HepG2 (cell line): ENCODE measurements at regions not wholly inside any gene's neighbourhood (a gene's known extent, or its start where the extent isn't known, plus 50 kb on each side); places are given as distances from the start of the nearest gene placed in this dataset.

Experiments used
- ATAC-seq: fragments of 200-7000 bp; cut with Tn5 transposase; 3 replicates; pipeline ENCODE4 v1.9.1; 2020; ENCODE audit warnings: mild to moderate bottlenecking, moderate library complexity
- BruUV-seq: library from RNA; stranded (reverse); fragments of 400-500 nt; replicated peaks from 2 replicates; lab custom pipeline; 2021; lab: Mats Ljungman, UMichigan
- CTCF ChIA-PET: fragments of 300-600 bp; formaldehyde crosslinking; extraction: SDS; loops from one replicate; lab custom pipeline; 2021; ENCODE audit warnings: low total read pairs, inconsistent platforms, low intra/inter-chr PET ratio; lab: Yijun Ruan, JAX
- POLR2A ChIA-PET: fragments of 350-600 bp; sonication (Branson Sonifier 250); formaldehyde crosslinking; loops from one replicate; lab custom pipeline; 2020; ENCODE audit warnings: antibody characterized with exemption, inconsistent platforms; lab: Yijun Ruan, JAX
- DNase-seq: peaks from one replicate; pipeline ENCODE4 v3.0.0-alpha.2; 2015; ENCODE audit warnings: low spot score
- FAIRE-seq: peaks from 3 replicates; lab custom pipeline; 2011; peaks lifted over from hg19 to GRCh38; lab: Jason Lieb, UNC
- H2AFZ ChIP-seq: one replicate; pipeline ENCODE4 v1.6.1; 2011; ENCODE audit warnings: low read length, inconsistent platforms
- H3K27ac ChIP-seq: fragments of 300-600 bp; 3 replicates; pipeline ENCODE4 v1.8.0; 2011; ENCODE audit warnings: mixed run types, mild to moderate bottlenecking, mixed read lengths, low read length, inconsistent platforms; ENCODE audit not compliant: insufficient read depth; ENCODE audit errors: extremely low read length
- H3K27me3 ChIP-seq, 2 experiments: fragments of 200-600 bp in 1 of 2; 2 replicates in 1 of 2; 3 replicates in 1 of 2; pipeline versions ENCODE4 v1.6.0 to v1.8.0; 2011; ENCODE audit warnings: low read length in 2 of 2, mild to moderate bottlenecking in 2 of 2, moderate library complexity in 2 of 2, inconsistent platforms in 1 of 2; ENCODE audit not compliant: insufficient read depth in 2 of 2, control insufficient read depth in 1 of 2
- H3K36me3 ChIP-seq, 2 experiments: fragments of 200-600 bp in 1 of 2; replicated peaks in 1 of 2; 2 replicates in 1 of 2; 3 replicates in 1 of 2; pipeline versions ENCODE4 v1.5.1 to v1.8.0; 2011; ENCODE audit warnings: low read length in 2 of 2, inconsistent platforms in 1 of 2; ENCODE audit not compliant: insufficient read depth in 2 of 2, control insufficient read depth in 1 of 2
- H3K4me1 ChIP-seq: 2 replicates; pipeline ENCODE4 v1.5.1; 2012; ENCODE audit warnings: low read length, inconsistent platforms; ENCODE audit not compliant: insufficient read depth
- H3K4me2 ChIP-seq: 2 replicates; pipeline ENCODE4 v1.6.0; 2011; ENCODE audit warnings: low read depth, low read length, inconsistent platforms
- H3K4me3 ChIP-seq, 3 experiments: fragments of 200-600 bp in 1 of 3; sonication (generic), shearing (Covaris generic) in 1 of 3; replicated peaks in 1 of 3; 2 replicates each; pipeline ENCODE4 v1.5.1; 2011 to 2016; ENCODE audit warnings: low read length in 3 of 3, inconsistent platforms in 2 of 3, low read depth in 2 of 3, mild to moderate bottlenecking in 2 of 3, control low read depth in 1 of 3, mixed read lengths in 1 of 3; ENCODE audit not compliant: insufficient read depth in 1 of 3
- H3K79me2 ChIP-seq: one replicate; pipeline ENCODE4 v1.6.1; 2011; ENCODE audit warnings: low read length, inconsistent platforms; ENCODE audit not compliant: insufficient read depth
- H3K9ac ChIP-seq: 2 replicates; pipeline ENCODE4 v1.6.0; 2011; ENCODE audit warnings: mild to moderate bottlenecking, low read depth, low read length, inconsistent platforms; ENCODE audit not compliant: insufficient read depth
- H3K9me3 ChIP-seq: 2 replicates; pipeline ENCODE4 v1.5.1; 2012; ENCODE audit warnings: mild to moderate bottlenecking, low read length
- H4K20me1 ChIP-seq: 2 replicates; pipeline ENCODE4 v1.6.0; 2011; ENCODE audit warnings: inconsistent platforms, mild to moderate bottlenecking, low read length, moderate library complexity; ENCODE audit not compliant: insufficient read depth
- CEBPG ChIP-seq: IDR thresholded peaks from 2 replicates; pipeline ENCODE4 v1.6.1; 2016
- FOXA1 ChIP-seq, 2 experiments: fragments of 450-650 bp in 1 of 2; sonication (generic) in 1 of 2; formaldehyde crosslinking in 1 of 2; IDR thresholded peaks; 2 replicates each; pipeline versions ENCODE4 v1.4.0 to v1.6.1; 2016 to 2020; ENCODE audit warnings: missing genetic modification reagents in 1 of 2
- GABPB1 ChIP-seq: IDR thresholded peaks from 2 replicates; pipeline ENCODE4 v1.6.1; 2016; ENCODE audit warnings: mild to moderate bottlenecking, missing genetic modification reagents, moderate library complexity, missing compliant biosample characterization
- GPN1 ChIP-seq: sonication (generic); formaldehyde crosslinking; IDR thresholded peaks from 2 replicates; pipeline ENCODE4 v1.5.1; 2020; ENCODE audit warnings: missing genetic modification reagents, borderline replicate concordance
- HIVEP1 ChIP-seq: sonication (generic); formaldehyde crosslinking; IDR thresholded peaks from 2 replicates; pipeline ENCODE4 v1.4.0; 2020; ENCODE audit warnings: mild to moderate bottlenecking, missing genetic modification reagents
- KDM4B ChIP-seq: sonication (generic); formaldehyde crosslinking; IDR thresholded peaks from 2 replicates; pipeline ENCODE4 v1.4.0; 2020; ENCODE audit warnings: missing genetic modification reagents
- MAFF ChIP-seq: IDR thresholded peaks from 2 replicates; pipeline ENCODE4 v1.6.1; 2011; ENCODE audit warnings: low read depth, low read length, improper control_type of control experiment
- MYNN ChIP-seq: sonication (generic); formaldehyde crosslinking; IDR thresholded peaks from 2 replicates; pipeline ENCODE4 v1.4.0; 2020; ENCODE audit warnings: mild to moderate bottlenecking, low read depth, missing genetic modification reagents
- NFRKB ChIP-seq: fragments of 450-650 bp; IDR thresholded peaks from 2 replicates; pipeline ENCODE4 v1.6.1; 2017
- PAF1 ChIP-seq: IDR thresholded peaks from 2 replicates; pipeline ENCODE4 v1.6.1; 2016; ENCODE audit warnings: missing genetic modification reagents, missing compliant biosample characterization
- PAWR ChIP-seq: sonication (generic); formaldehyde crosslinking; IDR thresholded peaks from 2 replicates; pipeline ENCODE4 v1.4.0; 2020; ENCODE audit warnings: missing genetic modification reagents, mild to moderate bottlenecking, borderline replicate concordance
- PHF5A ChIP-seq: IDR thresholded peaks from one replicate; pipeline ENCODE4 v1.6.1; 2018; ENCODE audit warnings: low read depth, missing genetic modification reagents; ENCODE audit not compliant: unreplicated experiment
- ZBTB21 ChIP-seq: sonication (generic); formaldehyde crosslinking; IDR thresholded peaks from 2 replicates; pipeline ENCODE4 v1.4.0; 2020; ENCODE audit warnings: missing genetic modification reagents
- ZNF124 ChIP-seq: sonication (generic); formaldehyde crosslinking; IDR thresholded peaks from 2 replicates; pipeline ENCODE4 v1.4.0; 2020; ENCODE audit warnings: missing genetic modification reagents
- ZNF776 ChIP-seq: sonication (generic); formaldehyde crosslinking; IDR thresholded peaks from 2 replicates; pipeline ENCODE4 v1.4.0; 2020; ENCODE audit warnings: mild to moderate bottlenecking, missing genetic modification reagents
- ZNF782 ChIP-seq: sonication (generic); formaldehyde crosslinking; IDR thresholded peaks from 2 replicates; pipeline ENCODE4 v1.4.0; 2020; ENCODE audit warnings: missing genetic modification reagents, mild to moderate bottlenecking, borderline replicate concordance
- ZNF788 ChIP-seq: sonication (generic); formaldehyde crosslinking; IDR thresholded peaks from 2 replicates; pipeline ENCODE4 v1.5.0; 2020; ENCODE audit warnings: mild to moderate bottlenecking, missing genetic modification reagents, borderline replicate concordance
- ZNF83 ChIP-seq: sonication (generic); formaldehyde crosslinking; IDR thresholded peaks from 2 replicates; pipeline ENCODE4 v1.4.0; 2020; ENCODE audit warnings: missing genetic modification reagents, mild to moderate bottlenecking, borderline replicate concordance
- ZNF878 ChIP-seq: sonication (generic); formaldehyde crosslinking; IDR thresholded peaks from 2 replicates; pipeline ENCODE4 v1.8.1; 2023; ENCODE audit warnings: mild to moderate bottlenecking, missing genetic modification reagents, moderate library complexity
- WGBS: methylation state at CpG from one replicate; pipeline ENCODE4 v1.1.6; 2017; ENCODE audit warnings: low lambda C conversion rate; 5-methylcytosine and 5-hydroxymethylcytosine counted together
- in situ Hi-C: cut with HindIII; loops from 2 replicates; pipeline ENCODE4 v1.10.0; 2017; ENCODE audit warnings: low pct_unique_long_range_greater_than_20kb; ENCODE audit not compliant: extremely low pct_ligation_motif_present
- intact Hi-C: fragments of 100-400 bp; cut with micrococcal nuclease; formaldehyde crosslinking; loops from one replicate; pipeline ENCODE4 v1.10.0; 2022; ENCODE audit not compliant: unreplicated experiment
- TF ChIP-seq, protein P1 (sequence below): sonication (generic); formaldehyde crosslinking; conservative IDR thresholded peaks from 2 replicates; pipeline ENCODE4 v1.8.0; 2022; ENCODE audit warnings: low read depth, missing genetic modification reagents
- TF ChIP-seq, protein P2 (sequence below): sonication (generic); formaldehyde crosslinking; IDR thresholded peaks from 2 replicates; pipeline ENCODE4 v1.5.0; 2020; ENCODE audit warnings: missing genetic modification reagents

DNA sequence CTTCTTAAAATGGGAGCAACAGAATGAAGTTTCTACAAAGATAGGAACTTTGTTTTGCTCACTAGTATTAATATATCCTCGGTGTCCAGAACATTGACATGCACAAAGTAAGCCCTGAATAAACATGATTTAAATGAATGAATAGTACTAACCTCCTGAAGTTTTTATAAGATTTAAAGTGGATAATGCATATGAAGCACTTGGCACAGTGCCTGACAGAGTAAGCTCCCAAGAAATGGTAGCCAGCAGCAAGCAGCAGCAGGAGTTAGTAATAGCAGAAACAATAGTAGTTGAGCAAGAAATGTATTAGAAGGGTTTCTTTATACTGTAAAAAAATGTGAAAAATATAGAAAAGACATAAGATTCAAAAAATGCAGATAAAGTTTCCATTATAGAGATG, 258.1 kb upstream of the C1orf87 start:
- Histone ChIP-seq H3K27ac (no peak overlapping the region), H3K9ac (no peak overlapping the region), H2AFZ (no peak overlapping the region), H3K4me2 (no peak overlapping the region), H3K27me3 (no peaks in the 10 kb centered on the region), H3K9me3 (no peaks in the 10 kb centered on the region), H4K20me1 (no peaks in the 10 kb centered on the region), H3K79me2 (no peaks in the 10 kb centered on the region), H3K4me1 (no peaks in the 10 kb centered on the region), H3K4me3 (no peak overlapping the region), H3K36me3 (no peaks in the 10 kb centered on the region)
- ChIA-PET CTCF (no interaction called here), POLR2A (no interaction called here)
- BruUV-seq = no TSS peak
- no peak for FAIRE-seq
- in situ Hi-C loops = no loop called here
- DNase-seq = no peak
- no peak for TF ChIP-seq GPN1 (CRISPR knock-in tag)
- TF ChIP-seq PAWR (CRISPR knock-in tag) = no peak
- no peak for TF ChIP-seq ZNF83 (CRISPR knock-in tag)
- no peak for TF ChIP-seq PHF5A
- no peak for TF ChIP-seq GABPB1 (CRISPR knock-in tag)
- TF ChIP-seq NFRKB = no peak
- intact Hi-C loops = no loop called here
- WGBS = 0% methylated on average over 1 of the region's 1 CpG
- no peak for ATAC-seq

DNA sequence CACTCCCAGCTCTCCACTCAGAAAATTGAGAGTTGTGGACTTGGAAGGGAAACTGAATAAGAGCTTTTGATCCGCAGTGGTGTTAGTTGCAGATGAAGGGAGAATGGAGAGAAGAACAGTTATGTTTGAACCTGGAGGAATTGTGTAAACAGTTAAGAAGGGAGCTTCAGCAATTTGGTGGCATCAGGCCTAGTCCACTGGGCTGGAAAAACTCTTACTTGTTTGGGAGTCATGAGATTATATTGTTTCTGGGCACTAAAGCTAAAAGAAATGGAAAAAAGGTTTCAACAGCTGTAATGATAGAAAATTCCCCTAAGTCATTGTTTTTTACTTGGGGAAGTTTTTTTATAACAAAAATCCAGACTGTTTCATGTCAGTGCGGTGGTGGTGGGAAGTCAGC, 256.1 kb upstream of the C1orf87 start:
- Histone ChIP-seq H3K4me1 (no peaks in the 10 kb centered on the region), H3K9ac (no peak overlapping the region), H3K79me2 (no peaks in the 10 kb centered on the region), H3K27ac (no peak overlapping the region), H3K4me3 (no peak overlapping the region), H2AFZ (no peak overlapping the region), H3K4me2 (no peak overlapping the region), H3K27me3 (no peaks in the 10 kb centered on the region), H4K20me1 (no peaks in the 10 kb centered on the region), H3K9me3 (no peaks in the 10 kb centered on the region), H3K36me3 (no peaks in the 10 kb centered on the region)
- CTCF ChIA-PET = no interaction called here
- intact Hi-C loops = no loop called here
- in situ Hi-C loops = no loop called here
- DNase-seq (no peak), ATAC-seq (no peak), FAIRE-seq (no peak)
- no TSS peak for BruUV-seq
- 0% methylated on average over 2 of the region's 2 CpGs for WGBS
- POLR2A ChIA-PET = no interaction called here
- TF ChIP-seq ZNF878 = no peak
- TF ChIP-seq KDM4B = no peak
- no peak for TF ChIP-seq HIVEP1 (CRISPR knock-in tag)
- TF ChIP-seq, protein P1, sequence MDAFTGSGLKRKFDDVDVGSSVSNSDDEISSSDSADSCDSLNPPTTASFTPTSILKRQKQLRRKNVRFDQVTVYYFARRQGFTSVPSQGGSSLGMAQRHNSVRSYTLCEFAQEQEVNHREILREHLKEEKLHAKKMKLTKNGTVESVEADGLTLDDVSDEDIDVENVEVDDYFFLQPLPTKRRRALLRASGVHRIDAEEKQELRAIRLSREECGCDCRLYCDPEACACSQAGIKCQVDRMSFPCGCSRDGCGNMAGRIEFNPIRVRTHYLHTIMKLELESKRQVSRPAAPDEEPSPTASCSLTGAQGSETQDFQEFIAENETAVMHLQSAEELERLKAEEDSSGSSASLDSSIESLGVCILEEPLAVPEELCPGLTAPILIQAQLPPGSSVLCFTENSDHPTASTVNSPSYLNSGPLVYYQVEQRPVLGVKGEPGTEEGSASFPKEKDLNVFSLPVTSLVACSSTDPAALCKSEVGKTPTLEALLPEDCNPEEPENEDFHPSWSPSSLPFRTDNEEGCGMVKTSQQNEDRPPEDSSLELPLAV (CRISPR knock-in tag) = no peak
- TF ChIP-seq PAF1 (CRISPR knock-in tag) = no peak
- no peak for TF ChIP-seq ZNF124 (CRISPR knock-in tag)
- TF ChIP-seq MYNN (CRISPR knock-in tag) = no peak
- TF ChIP-seq ZNF776 (CRISPR knock-in tag) = no peak
- TF ChIP-seq FOXA1 (IDR thresholded peaks at IDR 0.05) = no peak
- no peak for TF ChIP-seq FOXA1 (CRISPR knock-in tag; IDR thresholded peaks at IDR 0.05)
- TF ChIP-seq, protein P2, sequence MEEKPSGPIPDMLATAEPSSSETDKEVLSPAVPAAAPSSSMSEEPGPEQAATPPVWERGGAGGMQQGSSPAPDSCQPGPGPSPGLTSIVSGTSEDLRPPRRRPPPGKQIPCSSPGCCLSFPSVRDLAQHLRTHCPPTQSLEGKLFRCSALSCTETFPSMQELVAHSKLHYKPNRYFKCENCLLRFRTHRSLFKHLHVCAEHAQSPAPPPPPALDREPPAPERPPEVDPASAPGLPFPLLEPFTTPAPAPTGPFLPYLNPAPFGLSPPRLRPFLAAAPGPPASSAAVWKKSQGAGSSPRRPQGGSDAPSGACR = no peak
- TF ChIP-seq ZNF782 (CRISPR knock-in tag) = no peak
- TF ChIP-seq ZBTB21 (CRISPR knock-in tag) = no peak
- TF ChIP-seq CEBPG (CRISPR knock-in tag) = no peak
- TF ChIP-seq MAFF = no peak
- no peak for TF ChIP-seq ZNF788
